VCaP (cell line): ENCODE measurements at regions not wholly inside any gene's neighbourhood (a gene's known extent, or its start where the extent isn't known, plus 50 kb on each side); places are given as distances from the start of the nearest gene placed in this dataset.

Experiments used
- H3K27ac ChIP-seq: fragments of 450-650 bp; 2 replicates; pipeline ENCODE4 v1.5.1; 2017
- TF ChIP-seq, protein P1 (sequence below): fragments of 450-650 bp; conservative IDR thresholded peaks from 2 replicates; pipeline ENCODE4 v1.5.1; 2017; ENCODE audit warnings: mild to moderate bottlenecking, moderate library complexity

DNA sequence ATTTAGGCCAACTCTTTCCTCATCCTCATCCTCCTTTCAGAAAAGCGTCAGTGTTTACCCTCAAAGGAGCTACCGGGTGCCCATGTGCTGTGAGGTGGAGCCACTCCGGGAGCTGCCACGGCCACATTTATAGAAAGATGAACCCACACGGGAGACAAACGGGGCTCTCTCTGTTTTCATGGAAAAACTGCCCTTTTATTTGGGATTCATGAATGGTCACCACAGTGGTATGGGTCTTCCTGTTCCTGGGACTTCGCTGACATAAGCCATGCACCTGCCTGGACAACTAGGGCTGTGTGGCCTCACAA lies 224.2 kb downstream of the ZIC5 start:
- TF ChIP-seq, protein P1, sequence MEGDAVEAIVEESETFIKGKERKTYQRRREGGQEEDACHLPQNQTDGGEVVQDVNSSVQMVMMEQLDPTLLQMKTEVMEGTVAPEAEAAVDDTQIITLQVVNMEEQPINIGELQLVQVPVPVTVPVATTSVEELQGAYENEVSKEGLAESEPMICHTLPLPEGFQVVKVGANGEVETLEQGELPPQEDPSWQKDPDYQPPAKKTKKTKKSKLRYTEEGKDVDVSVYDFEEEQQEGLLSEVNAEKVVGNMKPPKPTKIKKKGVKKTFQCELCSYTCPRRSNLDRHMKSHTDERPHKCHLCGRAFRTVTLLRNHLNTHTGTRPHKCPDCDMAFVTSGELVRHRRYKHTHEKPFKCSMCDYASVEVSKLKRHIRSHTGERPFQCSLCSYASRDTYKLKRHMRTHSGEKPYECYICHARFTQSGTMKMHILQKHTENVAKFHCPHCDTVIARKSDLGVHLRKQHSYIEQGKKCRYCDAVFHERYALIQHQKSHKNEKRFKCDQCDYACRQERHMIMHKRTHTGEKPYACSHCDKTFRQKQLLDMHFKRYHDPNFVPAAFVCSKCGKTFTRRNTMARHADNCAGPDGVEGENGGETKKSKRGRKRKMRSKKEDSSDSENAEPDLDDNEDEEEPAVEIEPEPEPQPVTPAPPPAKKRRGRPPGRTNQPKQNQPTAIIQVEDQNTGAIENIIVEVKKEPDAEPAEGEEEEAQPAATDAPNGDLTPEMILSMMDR: no peak
- no peak overlapping the region for H3K27ac ChIP-seq

DNA sequence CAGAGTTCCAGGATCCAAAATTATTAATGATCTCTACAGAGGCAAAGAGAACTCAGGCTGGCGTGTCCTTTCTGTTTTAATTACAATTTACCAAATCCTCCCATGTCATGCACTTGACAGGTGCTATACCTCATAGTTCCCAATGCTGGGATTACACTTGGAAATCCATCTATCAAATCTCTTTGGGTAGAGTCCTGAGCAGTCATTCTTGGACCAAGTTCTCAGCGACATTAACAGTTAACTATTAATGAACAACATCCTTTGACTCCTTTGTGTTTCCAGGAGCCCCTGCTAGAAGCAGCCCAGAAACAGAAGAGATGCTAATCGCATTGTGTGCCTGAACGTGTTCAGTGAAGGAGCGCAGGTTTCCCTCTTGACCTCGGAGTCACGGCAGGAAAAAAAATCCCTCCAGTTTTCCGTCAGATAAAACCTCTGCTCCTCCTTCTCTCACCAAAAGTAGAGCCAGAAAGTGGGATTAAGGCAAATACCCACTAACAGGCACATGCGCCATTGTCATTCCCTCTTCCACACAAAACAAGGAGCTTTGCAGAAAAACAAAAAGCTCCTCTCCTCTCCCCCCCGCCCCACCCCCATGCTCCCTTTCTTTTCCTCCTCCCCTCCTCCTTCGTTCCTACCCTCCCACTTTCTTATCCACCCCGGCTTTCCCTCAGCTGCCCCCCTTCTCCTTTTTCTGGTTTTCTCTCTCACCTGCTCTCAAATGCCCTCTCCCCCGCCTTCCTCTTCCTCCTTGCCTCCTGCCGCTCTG lies 224.7 kb downstream of the ZIC5 start:
- no peak overlapping the region for H3K27ac ChIP-seq
- TF ChIP-seq, protein P1: no peak

DNA sequence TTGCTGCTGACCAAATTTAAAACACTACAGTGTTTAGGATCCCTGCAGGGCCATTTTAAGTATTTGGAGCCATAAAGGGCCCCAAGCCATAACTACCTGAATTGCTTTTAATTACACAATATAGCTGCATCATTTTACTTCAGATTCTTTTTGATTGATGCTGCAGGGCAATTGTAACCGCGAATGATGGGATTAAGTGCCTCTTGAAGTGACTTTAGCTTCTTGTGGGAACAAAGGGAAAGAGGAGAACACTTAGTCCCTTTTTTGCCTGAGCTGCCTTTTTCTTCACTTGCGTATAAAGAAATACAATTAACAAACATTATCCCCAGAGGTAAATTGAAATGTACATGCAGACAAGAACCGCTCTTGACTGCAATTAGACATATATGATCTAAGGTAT lies 228.5 kb downstream of the ZIC5 start:
- TF ChIP-seq, protein P1: no peak
- no peak overlapping the region for H3K27ac ChIP-seq

DNA sequence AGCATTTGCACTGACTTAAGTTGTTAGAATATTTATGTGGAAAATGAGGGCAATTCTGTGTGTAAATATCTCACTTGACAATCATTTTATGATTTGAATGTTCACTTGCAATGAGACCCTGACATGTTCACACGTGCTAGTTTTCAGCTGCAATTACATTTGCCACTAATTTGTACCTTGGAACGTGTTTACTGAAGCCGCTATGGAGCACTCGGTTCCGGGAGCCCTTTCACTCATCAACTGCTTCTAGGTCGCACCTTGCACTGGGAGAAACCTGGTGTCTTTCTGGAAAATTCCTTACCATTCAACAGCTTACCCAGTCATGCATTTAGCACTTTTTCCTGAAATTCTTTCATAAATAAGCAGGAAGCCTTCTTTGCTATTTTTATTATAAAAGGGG lies 229.6 kb downstream of the ZIC5 start:
- no peak overlapping the region for H3K27ac ChIP-seq

DNA sequence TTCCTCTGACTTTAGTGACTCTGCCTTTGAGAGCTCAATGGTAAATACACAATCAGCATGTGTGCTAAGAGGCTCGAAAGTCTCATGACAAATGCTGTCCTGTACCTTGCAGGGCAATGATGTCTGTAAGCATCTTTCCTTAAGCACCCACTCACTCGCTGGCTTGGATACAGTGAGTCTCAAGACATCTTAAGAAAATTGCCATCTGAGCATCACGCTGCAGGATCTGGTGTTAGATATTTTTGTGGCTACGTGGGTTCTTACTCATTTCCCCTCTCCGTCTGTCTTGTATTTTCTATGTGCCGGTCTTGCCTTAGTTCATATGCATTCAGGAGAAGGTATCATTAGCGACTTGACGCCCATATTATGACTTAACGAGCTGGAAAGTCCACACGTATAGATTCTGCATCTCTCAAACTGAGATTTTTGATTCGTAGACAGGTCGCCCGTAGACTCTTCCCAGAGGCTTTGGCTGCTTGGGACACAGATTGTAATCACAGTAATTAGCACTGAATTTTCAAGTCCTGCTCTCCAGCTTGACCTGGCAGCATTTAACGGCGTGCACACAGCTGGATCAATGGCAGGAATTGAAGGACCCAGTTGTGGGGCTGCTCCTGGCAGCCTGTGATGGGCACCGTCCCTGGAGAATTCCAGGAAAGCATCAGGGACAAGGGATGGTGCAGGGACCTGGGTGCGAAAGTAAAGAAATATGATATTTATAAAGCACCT lies 231.2 kb downstream of the ZIC5 start:
- H3K27ac ChIP-seq: no peak overlapping the region
- TF ChIP-seq, protein P1: no peak

More for the DNA sequence above, 229.6 kb downstream of the ZIC5 start:
- TF ChIP-seq, protein P1: no peak

DNA sequence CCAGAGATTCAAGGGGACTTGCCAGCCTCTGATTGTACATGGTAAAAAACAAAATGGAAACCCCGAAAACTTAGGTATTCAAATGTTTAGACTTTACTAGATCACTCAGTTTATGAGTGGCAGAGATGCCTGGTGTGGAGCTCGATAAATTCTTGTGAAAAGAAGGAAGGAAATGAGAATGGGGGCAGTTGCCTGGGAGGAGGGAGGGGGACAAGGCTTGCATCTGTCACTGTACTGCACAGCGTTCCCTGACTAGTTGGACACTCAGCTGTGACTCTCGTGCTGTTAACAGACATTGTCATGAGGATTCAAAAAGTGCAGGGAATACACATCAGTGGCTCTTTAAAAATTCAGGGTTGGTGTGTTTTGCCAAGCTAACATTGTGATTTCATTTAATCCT lies 232.9 kb downstream of the ZIC5 start:
- TF ChIP-seq, protein P1: no peak
- H3K27ac ChIP-seq: no peak overlapping the region

DNA sequence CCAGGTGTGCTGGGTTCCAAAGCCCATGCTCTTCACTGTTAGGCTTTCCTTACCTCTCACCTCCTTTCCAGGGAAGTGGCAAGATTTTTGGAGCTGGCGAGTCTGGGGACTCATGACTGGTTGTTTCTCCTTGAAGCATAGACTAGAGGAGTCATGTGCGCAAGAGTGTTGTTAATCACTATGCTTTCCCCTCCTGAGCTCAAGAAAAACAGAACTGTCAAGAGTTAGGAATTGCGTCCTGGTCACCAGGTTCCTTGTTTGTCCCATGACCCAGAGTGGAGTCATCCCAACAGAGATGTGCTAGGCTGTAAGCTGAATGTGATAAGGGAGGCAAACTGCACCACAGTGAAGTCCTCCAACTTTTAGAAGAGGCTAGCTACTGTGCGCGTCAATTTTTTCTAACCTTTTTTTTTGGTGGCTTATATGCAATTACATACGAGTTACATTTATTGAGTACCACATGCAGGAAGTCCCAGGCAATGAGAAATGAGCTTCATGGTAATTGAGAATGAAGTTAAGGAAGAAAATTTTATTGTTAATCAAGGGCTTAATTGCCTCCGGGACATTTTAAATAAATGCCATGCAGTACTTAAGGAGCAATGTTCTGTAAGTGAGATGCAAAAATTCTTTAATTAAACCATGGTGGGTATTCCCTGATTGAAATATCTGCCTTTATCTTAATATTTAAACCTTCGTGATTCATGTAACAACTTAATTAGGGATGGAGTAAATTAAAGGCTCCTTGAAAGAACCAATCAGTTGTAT lies 233.9 kb downstream of the ZIC5 start:
- TF ChIP-seq, protein P1: no peak
- H3K27ac ChIP-seq: no peak overlapping the region
